ENCODE measurements at regions not wholly inside any gene's neighbourhood (a gene's known extent, or its start where the extent isn't known, plus 50 kb on each side); places are given as distances from the start of the nearest gene placed in this dataset.

DNA sequence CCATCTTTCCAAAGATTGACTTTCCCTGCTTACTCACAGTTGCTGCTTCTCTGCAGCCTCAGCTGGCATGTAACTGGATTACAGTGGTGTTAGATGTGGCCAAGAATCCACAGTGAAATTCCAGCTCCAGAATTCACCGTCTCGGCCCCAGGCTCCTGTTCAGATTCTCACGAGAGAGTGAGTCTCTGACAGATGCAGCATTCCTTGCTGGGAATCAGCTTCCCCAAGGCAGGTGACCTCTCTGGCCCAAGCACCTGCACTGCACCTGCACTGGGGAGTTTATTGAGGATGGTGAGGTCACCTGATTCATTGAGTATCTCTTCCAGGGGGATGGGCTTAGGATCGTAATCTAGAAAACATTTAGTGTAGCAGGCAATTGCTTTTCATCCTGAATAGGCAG, 600.5 kb upstream of the RBFOX1 start:
- TF ChIP-seq CEBPB (IDR thresholded peaks at IDR 0.05), result no peak
- TF ChIP-seq, protein P1, sequence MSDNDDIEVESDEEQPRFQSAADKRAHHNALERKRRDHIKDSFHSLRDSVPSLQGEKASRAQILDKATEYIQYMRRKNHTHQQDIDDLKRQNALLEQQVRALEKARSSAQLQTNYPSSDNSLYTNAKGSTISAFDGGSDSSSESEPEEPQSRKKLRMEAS (IDR thresholded peaks at IDR 0.05), result no peak
- TF ChIP-seq YY1 (IDR thresholded peaks at IDR 0.05; ENCODE audit: low read depth), result no peak
- TF ChIP-seq, protein P2, sequence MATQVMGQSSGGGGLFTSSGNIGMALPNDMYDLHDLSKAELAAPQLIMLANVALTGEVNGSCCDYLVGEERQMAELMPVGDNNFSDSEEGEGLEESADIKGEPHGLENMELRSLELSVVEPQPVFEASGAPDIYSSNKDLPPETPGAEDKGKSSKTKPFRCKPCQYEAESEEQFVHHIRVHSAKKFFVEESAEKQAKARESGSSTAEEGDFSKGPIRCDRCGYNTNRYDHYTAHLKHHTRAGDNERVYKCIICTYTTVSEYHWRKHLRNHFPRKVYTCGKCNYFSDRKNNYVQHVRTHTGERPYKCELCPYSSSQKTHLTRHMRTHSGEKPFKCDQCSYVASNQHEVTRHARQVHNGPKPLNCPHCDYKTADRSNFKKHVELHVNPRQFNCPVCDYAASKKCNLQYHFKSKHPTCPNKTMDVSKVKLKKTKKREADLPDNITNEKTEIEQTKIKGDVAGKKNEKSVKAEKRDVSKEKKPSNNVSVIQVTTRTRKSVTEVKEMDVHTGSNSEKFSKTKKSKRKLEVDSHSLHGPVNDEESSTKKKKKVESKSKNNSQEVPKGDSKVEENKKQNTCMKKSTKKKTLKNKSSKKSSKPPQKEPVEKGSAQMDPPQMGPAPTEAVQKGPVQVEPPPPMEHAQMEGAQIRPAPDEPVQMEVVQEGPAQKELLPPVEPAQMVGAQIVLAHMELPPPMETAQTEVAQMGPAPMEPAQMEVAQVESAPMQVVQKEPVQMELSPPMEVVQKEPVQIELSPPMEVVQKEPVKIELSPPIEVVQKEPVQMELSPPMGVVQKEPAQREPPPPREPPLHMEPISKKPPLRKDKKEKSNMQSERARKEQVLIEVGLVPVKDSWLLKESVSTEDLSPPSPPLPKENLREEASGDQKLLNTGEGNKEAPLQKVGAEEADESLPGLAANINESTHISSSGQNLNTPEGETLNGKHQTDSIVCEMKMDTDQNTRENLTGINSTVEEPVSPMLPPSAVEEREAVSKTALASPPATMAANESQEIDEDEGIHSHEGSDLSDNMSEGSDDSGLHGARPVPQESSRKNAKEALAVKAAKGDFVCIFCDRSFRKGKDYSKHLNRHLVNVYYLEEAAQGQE (IDR thresholded peaks at IDR 0.05; ENCODE audit: low read depth), result no peak
- TF ChIP-seq, protein P3, sequence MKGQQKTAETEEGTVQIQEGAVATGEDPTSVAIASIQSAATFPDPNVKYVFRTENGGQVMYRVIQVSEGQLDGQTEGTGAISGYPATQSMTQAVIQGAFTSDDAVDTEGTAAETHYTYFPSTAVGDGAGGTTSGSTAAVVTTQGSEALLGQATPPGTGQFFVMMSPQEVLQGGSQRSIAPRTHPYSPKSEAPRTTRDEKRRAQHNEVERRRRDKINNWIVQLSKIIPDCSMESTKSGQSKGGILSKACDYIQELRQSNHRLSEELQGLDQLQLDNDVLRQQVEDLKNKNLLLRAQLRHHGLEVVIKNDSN (IDR thresholded peaks at IDR 0.05), result no peak
- TF ChIP-seq TEAD4 (IDR thresholded peaks at IDR 0.05), result no peak
- no peak for TF ChIP-seq TCF12 (IDR thresholded peaks at IDR 0.05; ENCODE audit: low read depth)
- TF ChIP-seq EP300 (IDR thresholded peaks at IDR 0.05; ENCODE audit: borderline replicate concordance), result no peak
- no peak for TF ChIP-seq TAF1 (IDR thresholded peaks at IDR 0.05; ENCODE audit: low read depth)
- TF ChIP-seq FOXM1 (IDR thresholded peaks at IDR 0.05; ENCODE audit: borderline replicate concordance, low read depth), result no peak

Data from Ishikawa (cell line).